GM12878 (cell line): ENCODE measurements at regions not wholly inside any gene's neighbourhood (a gene's known extent, or its start where the extent isn't known, plus 50 kb on each side); places are given as distances from the start of the nearest gene placed in this dataset.

Experiments used
- ATAC-seq: fragments of 200-7000 bp; cut with Tn5 transposase; 3 replicates; pipeline ENCODE4 v1.9.1; 2020; ENCODE audit warnings: mild to moderate bottlenecking, moderate library complexity
- BruUV-seq: library from RNA; stranded (reverse); fragments of 400-500 nt; replicated peaks from 2 replicates; lab custom pipeline; 2021; lab: Mats Ljungman, UMichigan
- CTCF ChIA-PET: fragments of 300-600 bp; sonication (Branson Sonifier 250); formaldehyde crosslinking; extraction: SDS; loops from one replicate; lab custom pipeline; 2021; ENCODE audit warnings: inconsistent platforms; lab: Yijun Ruan, JAX
- POLR2A ChIA-PET: fragments of 350-600 bp; formaldehyde crosslinking; extraction: SDS; loops from one replicate; lab custom pipeline; 2021; ENCODE audit warnings: inconsistent platforms; lab: Charles Lee
- RAD21 ChIA-PET: fragments of 300-600 bp; sonication (Branson Sonifier 250); formaldehyde crosslinking; loops from one replicate; lab custom pipeline; 2023; ENCODE audit warnings: antibody characterized with exemption; ENCODE audit not compliant: unreplicated experiment; lab: Charles Lee
- SMC1A ChIA-PET: fragments of 300-600 bp; sonication (Branson Sonifier 250); formaldehyde crosslinking; loops from one replicate; lab custom pipeline; 2023; ENCODE audit not compliant: unreplicated experiment, uncharacterized antibody; lab: Charles Lee
- DNase-seq: peaks from one replicate; pipeline ENCODE4 v3.0.0-alpha.2; 2011; ENCODE audit warnings: low read depth, low spot score
- FAIRE-seq: peaks from 3 replicates; lab custom pipeline; 2011; peaks lifted over from hg19 to GRCh38; lab: Jason Lieb, UNC
- H2AFZ ChIP-seq: 2 replicates; pipeline ENCODE4 v1.6.0; 2011; ENCODE audit warnings: low read depth, low read length, control low read depth; ENCODE audit not compliant: control insufficient read depth
- H3K27ac ChIP-seq: 2 replicates; pipeline ENCODE4 v1.5.1; 2011; ENCODE audit warnings: control low read depth; ENCODE audit not compliant: control insufficient read depth, insufficient read depth
- H3K27me3 ChIP-seq, 2 experiments: replicated peaks in 1 of 2; 2 replicates each; pipeline versions ENCODE4 v1.6.0 to v1.6.1; 2011; ENCODE audit warnings: low read length in 1 of 2; ENCODE audit not compliant: control insufficient read depth in 2 of 2, insufficient read depth in 2 of 2
- H3K36me3 ChIP-seq, 2 experiments: 2 replicates each; pipeline ENCODE4 v1.5.1; 2011; ENCODE audit warnings: low read length in 1 of 2; ENCODE audit not compliant: control insufficient read depth in 2 of 2, insufficient read depth in 2 of 2
- H3K4me1 ChIP-seq: 2 replicates; pipeline ENCODE4 v1.6.1; 2011; ENCODE audit warnings: mild to moderate bottlenecking, low read length, moderate library complexity, mixed read lengths; ENCODE audit not compliant: control insufficient read depth, insufficient read depth
- H3K4me2 ChIP-seq: 2 replicates; pipeline ENCODE4 v1.6.0; 2011; ENCODE audit warnings: control low read depth; ENCODE audit not compliant: control insufficient read depth, insufficient read depth
- H3K4me3 ChIP-seq: fragments of 200-600 bp; sonication (generic); 2 replicates; pipeline ENCODE4 v1.5.1; 2016
- H3K79me2 ChIP-seq: 2 replicates; pipeline ENCODE4 v1.6.0; 2011; ENCODE audit warnings: low read length; ENCODE audit not compliant: control insufficient read depth, insufficient read depth
- H3K9ac ChIP-seq: 2 replicates; pipeline ENCODE4 v1.8.0; 2011; ENCODE audit warnings: low read length, control low read depth, mixed read lengths; ENCODE audit not compliant: control insufficient read depth, insufficient read depth
- H3K9me3 ChIP-seq: replicated peaks from 3 replicates; pipeline ENCODE4 v1.5.1; 2011; ENCODE audit warnings: mild to moderate bottlenecking, low read length; ENCODE audit not compliant: control insufficient read depth, insufficient read depth
- H4K20me1 ChIP-seq: 2 replicates; pipeline ENCODE4 v1.6.0; 2011; ENCODE audit not compliant: control insufficient read depth, insufficient read depth
- HDGF ChIP-seq: fragments of 450-650 bp; IDR thresholded peaks from 2 replicates; pipeline ENCODE4 v1.6.1; 2016; ENCODE audit warnings: antibody characterized with exemption
- JUNB ChIP-seq: IDR thresholded peaks from 2 replicates; pipeline ENCODE4 v1.6.1; 2016; ENCODE audit warnings: antibody characterized with exemption, mild to moderate bottlenecking
- MXI1 ChIP-seq: fragments of 150-350 bp; IDR thresholded peaks from 2 replicates; pipeline ENCODE4 v1.6.1; 2011; ENCODE audit warnings: low read depth, mild to moderate bottlenecking, inconsistent platforms, low read length, improper control_type of control experiment
- NFYA ChIP-seq: IDR thresholded peaks from 2 replicates; pipeline ENCODE4 v1.6.1; 2011; ENCODE audit warnings: low read depth, mild to moderate bottlenecking, low read length, improper control_type of control experiment, borderline replicate concordance
- POLR2A ChIP-seq: IDR thresholded peaks from 2 replicates; pipeline ENCODE4 v1.6.1; 2011; ENCODE audit warnings: low read depth, mild to moderate bottlenecking, low read length
- SRF ChIP-seq, 2 experiments: IDR thresholded peaks; 2 replicates each; pipeline ENCODE4 v1.6.1; 2011; ENCODE audit warnings: low read depth in 2 of 2, low read length in 2 of 2, mild to moderate bottlenecking in 1 of 2, moderate library complexity in 1 of 2
- TAF1 ChIP-seq: IDR thresholded peaks from 2 replicates; pipeline ENCODE4 v1.6.1; 2011; ENCODE audit warnings: mild to moderate bottlenecking, low read depth, low read length, borderline replicate concordance
- YBX1 ChIP-seq: fragments of 450-650 bp; IDR thresholded peaks from 2 replicates; pipeline ENCODE4 v1.6.1; 2016; ENCODE audit warnings: antibody characterized with exemption
- YY1 ChIP-seq: IDR thresholded peaks from 2 replicates; pipeline ENCODE4 v1.6.1; 2011; ENCODE audit warnings: low read depth, mild to moderate bottlenecking, low read length
- WGBS: methylation state at CpG from one replicate; pipeline ENCODE4 v1.1.6; 2016; ENCODE audit warnings: low lambda C conversion rate; ENCODE audit not compliant: insufficient replicate concordance, insufficient coverage; ENCODE audit errors: missing lambda C conversion rate; 5-methylcytosine and 5-hydroxymethylcytosine counted together
- in situ Hi-C: fragments of 300-500 bp; cut with MboI; formaldehyde crosslinking; loops from 9 replicates; pipeline ENCODE4 v1.14.3; 2018; ENCODE audit warnings: mixed read lengths
- intact Hi-C: fragments of 100-400 bp; cut with micrococcal nuclease; formaldehyde crosslinking; loops from one replicate; pipeline ENCODE4 v1.14.2; 2022; ENCODE audit not compliant: unreplicated experiment
- TF ChIP-seq, protein P1 (sequence below): fragments of 450-650 bp; formaldehyde crosslinking; IDR thresholded peaks from 2 replicates; pipeline ENCODE4 v1.4.0; 2022; ENCODE audit warnings: mild to moderate bottlenecking, moderate library complexity
- TF ChIP-seq, protein P2 (sequence below): IDR thresholded peaks from 2 replicates; pipeline ENCODE4 v1.6.1; 2011; ENCODE audit warnings: borderline replicate concordance, low read depth, mild to moderate bottlenecking, moderate library complexity, low read length; ENCODE audit not compliant: insufficient read depth, poor library complexity, severe bottlenecking

- no peak for TF ChIP-seq MXI1
- TF ChIP-seq YY1, result no peak
- no peak for TF ChIP-seq NFYA
Observed at GRCh38 chr10:33032654-33033151, 74.7 kb upstream of the ITGB1 start (continued).

- POLR2A ChIA-PET, result no interaction called here
- TF ChIP-seq HDGF, result no peak
- no peaks in the 10 kb centered on the region for H3K27me3 ChIP-seq
- no peak for ATAC-seq
- intact Hi-C loops (no loop called here), in situ Hi-C loops (no loop called here)
- RAD21 ChIA-PET, result no interaction called here
- no peak overlapping the region for H3K27ac ChIP-seq
- CTCF ChIA-PET, result interaction anchor here (0.9 kb wide), 1 partner anchor 19 kb away, joined by 3 read pairs; no protein-coding TSS in a partner anchor
- H3K9ac ChIP-seq, result no peak overlapping the region
- no peak for DNase-seq
- FAIRE-seq, result no peak
- H3K79me2 ChIP-seq, result no peaks in the 10 kb centered on the region
- SMC1A ChIA-PET, result interaction anchor here (1.1 kb wide), 1 partner anchor 9 kb away, joined by 3 read pairs; no protein-coding TSS in a partner anchor
- no peak overlapping the region for H3K4me2 ChIP-seq
- H3K36me3 ChIP-seq, result no peaks in the 10 kb centered on the region
- no peaks in the 10 kb centered on the region for H3K9me3 ChIP-seq
- BruUV-seq, result no TSS peak
- no peaks in the 10 kb centered on the region for H3K4me1 ChIP-seq
- no peaks in the 10 kb centered on the region for H4K20me1 ChIP-seq
- no peak overlapping the region for H2AFZ ChIP-seq
- H3K4me3 ChIP-seq, result no peak overlapping the region
- WGBS, result 27% methylated on average over 5 of the region's 5 CpGs
Observed at GRCh38 chr10:33031815-33032653, 74.0 kb upstream of the ITGB1 start.

- no peaks in the 10 kb centered on the region for H3K36me3 ChIP-seq
- ChIA-PET RAD21 (no interaction called here), SMC1A (no interaction called here), POLR2A (no interaction called here), CTCF (no interaction called here)
- H2AFZ ChIP-seq, result no peak overlapping the region
- no peak overlapping the region for H3K4me3 ChIP-seq
- no peak for ATAC-seq
- no peaks in the 10 kb centered on the region for H4K20me1 ChIP-seq
- no peak overlapping the region for H3K9ac ChIP-seq
- no peak overlapping the region for H3K4me2 ChIP-seq
- intact Hi-C loops (no loop called here), in situ Hi-C loops (no loop called here)
- no peaks in the 10 kb centered on the region for H3K79me2 ChIP-seq
- 39% methylated on average over 5 of the region's 5 CpGs for WGBS
- H3K4me1 ChIP-seq, result no peaks in the 10 kb centered on the region
- FAIRE-seq, result no peak
- no peaks in the 10 kb centered on the region for H3K27me3 ChIP-seq
- BruUV-seq, result no TSS peak
- H3K27ac ChIP-seq, result no peak overlapping the region
- no peak for DNase-seq
- H3K9me3 ChIP-seq, result no peaks in the 10 kb centered on the region
- TF ChIP-seq POLR2A (no peak), YBX1 (no peak), SRF (IDR thresholded peaks at IDR 0.05; ENCODE audit: low read depth in 2 of 2, low read length in 2 of 2) (no peak), JUNB (no peak), TAF1 (no peak)
- TF ChIP-seq, protein P1, sequence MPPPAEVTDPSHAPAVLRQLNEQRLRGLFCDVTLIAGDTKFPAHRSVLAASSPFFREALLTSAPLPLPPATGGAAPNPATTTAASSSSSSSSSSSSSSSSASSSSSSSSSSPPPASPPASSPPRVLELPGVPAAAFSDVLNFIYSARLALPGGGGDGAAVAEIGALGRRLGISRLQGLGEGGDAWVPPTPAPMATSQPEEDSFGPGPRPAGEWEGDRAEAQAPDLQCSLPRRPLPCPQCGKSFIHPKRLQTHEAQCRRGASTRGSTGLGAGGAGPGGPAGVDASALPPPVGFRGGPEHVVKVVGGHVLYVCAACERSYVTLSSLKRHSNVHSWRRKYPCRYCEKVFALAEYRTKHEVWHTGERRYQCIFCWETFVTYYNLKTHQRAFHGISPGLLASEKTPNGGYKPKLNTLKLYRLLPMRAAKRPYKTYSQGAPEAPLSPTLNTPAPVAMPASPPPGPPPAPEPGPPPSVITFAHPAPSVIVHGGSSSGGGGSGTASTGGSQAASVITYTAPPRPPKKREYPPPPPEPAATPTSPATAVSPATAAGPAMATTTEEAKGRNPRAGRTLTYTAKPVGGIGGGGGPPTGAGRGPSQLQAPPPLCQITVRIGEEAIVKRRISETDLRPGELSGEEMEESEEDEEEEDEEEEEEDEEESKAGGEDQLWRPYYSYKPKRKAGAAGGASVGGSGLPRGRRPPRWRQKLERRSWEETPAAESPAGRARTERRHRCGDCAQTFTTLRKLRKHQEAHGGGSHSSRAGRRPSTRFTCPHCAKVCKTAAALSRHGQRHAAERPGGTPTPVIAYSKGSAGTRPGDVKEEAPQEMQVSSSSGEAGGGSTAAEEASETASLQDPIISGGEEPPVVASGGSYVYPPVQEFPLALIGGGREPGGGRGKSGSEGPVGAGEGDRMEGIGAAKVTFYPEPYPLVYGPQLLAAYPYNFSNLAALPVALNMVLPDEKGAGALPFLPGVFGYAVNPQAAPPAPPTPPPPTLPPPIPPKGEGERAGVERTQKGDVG, result no peak
- TF ChIP-seq, protein P2, sequence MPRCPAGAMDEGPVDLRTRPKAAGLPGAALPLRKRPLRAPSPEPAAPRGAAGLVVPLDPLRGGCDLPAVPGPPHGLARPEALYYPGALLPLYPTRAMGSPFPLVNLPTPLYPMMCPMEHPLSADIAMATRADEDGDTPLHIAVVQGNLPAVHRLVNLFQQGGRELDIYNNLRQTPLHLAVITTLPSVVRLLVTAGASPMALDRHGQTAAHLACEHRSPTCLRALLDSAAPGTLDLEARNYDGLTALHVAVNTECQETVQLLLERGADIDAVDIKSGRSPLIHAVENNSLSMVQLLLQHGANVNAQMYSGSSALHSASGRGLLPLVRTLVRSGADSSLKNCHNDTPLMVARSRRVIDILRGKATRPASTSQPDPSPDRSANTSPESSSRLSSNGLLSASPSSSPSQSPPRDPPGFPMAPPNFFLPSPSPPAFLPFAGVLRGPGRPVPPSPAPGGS, result no peak
Observed at GRCh38 chr10:33031171-33031570, 73.1 kb upstream of the ITGB1 start.
